HepG2 (cell line): ENCODE measurements at regions not wholly inside any gene's neighbourhood (a gene's known extent, or its start where the extent isn't known, plus 50 kb on each side); places are given as distances from the start of the nearest gene placed in this dataset.
A peak's percentile ranks its signal among the peaks of the same experiment; 100 is the strongest.

Experiments
- BORCS8-MEF2B ChIP-seq: sonication (generic); formaldehyde crosslinking; IDR thresholded peaks from 2 replicates; pipeline ENCODE4 v1.8.0; 2022; ENCODE audit warnings: mild to moderate bottlenecking, missing genetic modification reagents
- CBFB ChIP-seq: sonication (generic); formaldehyde crosslinking; IDR thresholded peaks from 2 replicates; pipeline ENCODE4 v1.4.0; 2020; ENCODE audit warnings: missing genetic modification reagents
- CC2D1A ChIP-seq: sonication (generic); formaldehyde crosslinking; IDR thresholded peaks from 2 replicates; pipeline ENCODE4 v1.8.1; 2023; ENCODE audit warnings: mild to moderate bottlenecking, missing genetic modification reagents
- CEBPB ChIP-seq: IDR thresholded peaks from 2 replicates; pipeline ENCODE4 v1.6.1; 2011; ENCODE audit warnings: low read depth, low read length, improper control_type of control experiment, borderline replicate concordance
- GABPA ChIP-seq, 2 experiments: IDR thresholded peaks; 2 replicates each; pipeline ENCODE4 v1.6.1; 2011 to 2016; ENCODE audit warnings: low read depth in 2 of 2, low read length in 1 of 2, missing biosample characterization in 1 of 2, missing genetic modification characterization in 1 of 2
- GLI4 ChIP-seq: sonication (generic); formaldehyde crosslinking; IDR thresholded peaks from 2 replicates; pipeline ENCODE4 v1.5.1; 2020; ENCODE audit warnings: missing genetic modification reagents, mild to moderate bottlenecking, moderate library complexity, borderline replicate concordance
- GPN1 ChIP-seq: sonication (generic); formaldehyde crosslinking; IDR thresholded peaks from 2 replicates; pipeline ENCODE4 v1.5.1; 2020; ENCODE audit warnings: missing genetic modification reagents, borderline replicate concordance
- HMG20A ChIP-seq: IDR thresholded peaks from 2 replicates; pipeline ENCODE4 v1.6.1; 2016; ENCODE audit warnings: borderline replicate concordance
- MAZ ChIP-seq, 2 experiments: sonication (generic) in 1 of 2; formaldehyde crosslinking in 1 of 2; IDR thresholded peaks; 2 replicates each; pipeline versions ENCODE4 v1.5.0 to v1.6.1; 2012 to 2020; ENCODE audit warnings: low read depth in 2 of 2, mild to moderate bottlenecking in 2 of 2, borderline replicate concordance in 1 of 2, improper control_type of control experiment in 1 of 2, low read length in 1 of 2, missing genetic modification reagents in 1 of 2, moderate library complexity in 1 of 2
- MEIS1 ChIP-seq: sonication (generic); formaldehyde crosslinking; IDR thresholded peaks from 2 replicates; pipeline ENCODE4 v1.9.0; 2021; ENCODE audit warnings: mild to moderate bottlenecking, missing genetic modification reagents, moderate library complexity, borderline replicate concordance
- MYC ChIP-seq: sonication (generic); formaldehyde crosslinking; IDR thresholded peaks from 2 replicates; pipeline ENCODE4 v1.9.0; 2021; ENCODE audit warnings: missing genetic modification reagents, borderline replicate concordance
- POLR2AphosphoS2 ChIP-seq: IDR thresholded peaks from 2 replicates; pipeline ENCODE4 v1.6.1; 2011; ENCODE audit warnings: low read depth, low read length, improper control_type of control experiment
- PRDM4 ChIP-seq: sonication (generic); formaldehyde crosslinking; IDR thresholded peaks from 2 replicates; pipeline ENCODE4 v1.9.0; 2021; ENCODE audit warnings: missing genetic modification reagents, borderline replicate concordance
- RFX5 ChIP-seq: IDR thresholded peaks from 2 replicates; pipeline ENCODE4 v1.6.1; 2011; ENCODE audit warnings: low read depth, low read length, improper control_type of control experiment
- SIN3A ChIP-seq: IDR thresholded peaks from 2 replicates; pipeline ENCODE4 v1.6.1; 2011; ENCODE audit warnings: low read depth, mild to moderate bottlenecking, control low read depth, low read length, borderline replicate concordance
- ZBTB39 ChIP-seq: sonication (generic); formaldehyde crosslinking; IDR thresholded peaks from 2 replicates; pipeline ENCODE4 v1.5.0; 2020; ENCODE audit warnings: missing genetic modification reagents
- ZFAT ChIP-seq: sonication (generic); formaldehyde crosslinking; conservative IDR thresholded peaks from 2 replicates; pipeline ENCODE4 v1.8.1; 2023; ENCODE audit warnings: missing genetic modification reagents, inconsistent platforms
- ZNF609 ChIP-seq: sonication (generic); formaldehyde crosslinking; IDR thresholded peaks from 2 replicates; pipeline ENCODE4 v1.4.0; 2020; ENCODE audit warnings: mild to moderate bottlenecking, missing genetic modification reagents, borderline replicate concordance
- ZNF615 ChIP-seq: sonication (generic); formaldehyde crosslinking; IDR thresholded peaks from 2 replicates; pipeline ENCODE4 v1.5.0; 2020; ENCODE audit warnings: mild to moderate bottlenecking, missing genetic modification reagents, borderline replicate concordance
- ZNF776 ChIP-seq: sonication (generic); formaldehyde crosslinking; IDR thresholded peaks from 2 replicates; pipeline ENCODE4 v1.4.0; 2020; ENCODE audit warnings: mild to moderate bottlenecking, missing genetic modification reagents

GRCh38 chr20:50258790-50259483 is 68.3 kb downstream of the CEBPB start (continued):
- TF ChIP-seq ZNF609 (CRISPR knock-in tag), result no peak; the same call in 1 of the 2 replicates
- no peak for TF ChIP-seq ZNF776 (CRISPR knock-in tag)
- TF ChIP-seq BORCS8-MEF2B (CRISPR knock-in tag), result no peak
- TF ChIP-seq SIN3A, result no peak
- 0 out of 2 replicates have a peak, but pooled peaks have one; percentile 70 for TF ChIP-seq ZBTB39 (CRISPR knock-in tag)
- no peak for TF ChIP-seq PRDM4
- TF ChIP-seq GLI4, result 0 out of 2 replicates have a peak, but pooled peaks have one; percentile 20
- TF ChIP-seq RFX5, result no peak
- TF ChIP-seq CC2D1A, result no peak
- no peak for TF ChIP-seq MEIS1 (CRISPR knock-in tag)
- no peak for TF ChIP-seq POLR2AphosphoS2
- no peak for TF ChIP-seq CBFB (CRISPR knock-in tag)
- TF ChIP-seq HMG20A (CRISPR knock-in tag), result no peak
- TF ChIP-seq ZNF615 (CRISPR knock-in tag), result no peak
- TF ChIP-seq MYC (CRISPR knock-in tag), result no peak
- no peak for TF ChIP-seq CEBPB
- TF ChIP-seq ZFAT (CRISPR knock-in tag), result no peak
- no peak for TF ChIP-seq GABPA (IDR thresholded peaks at IDR 0.05; ENCODE audit: low read depth, low read length)
- TF ChIP-seq GABPA (CRISPR knock-in tag; IDR thresholded peaks at IDR 0.05; ENCODE audit: low read depth), result no peak
- TF ChIP-seq GPN1 (CRISPR knock-in tag), result no peak
- no peak for TF ChIP-seq MAZ (IDR thresholded peaks at IDR 0.05; ENCODE audit: borderline replicate concordance, low read depth, low read length)
- TF ChIP-seq MAZ (CRISPR knock-in tag; IDR thresholded peaks at IDR 0.05; ENCODE audit: low read depth), result no peak
